Stimulated activated CD8-positive, alpha-beta memory T cell treated with anti-CD3 and anti-CD28 coated beads, Interleukin-7, amount 100 ng/mL, for 24 hours (primary cell): ENCODE measurements at regions not wholly inside any gene's neighbourhood (a gene's known extent, or its start where the extent isn't known, plus 50 kb on each side); places are given as distances from the start of the nearest gene placed in this dataset.

Experiments used
- DNase-seq: peaks from one replicate; pipeline ENCODE4 v3.0.0-alpha.2; 2020; ENCODE audit warnings: low read depth

GRCh38 chr14:97584528-97584927 is 787.3 kb downstream of the VRK1 start:
- DNase-seq, result no peak

DNA sequence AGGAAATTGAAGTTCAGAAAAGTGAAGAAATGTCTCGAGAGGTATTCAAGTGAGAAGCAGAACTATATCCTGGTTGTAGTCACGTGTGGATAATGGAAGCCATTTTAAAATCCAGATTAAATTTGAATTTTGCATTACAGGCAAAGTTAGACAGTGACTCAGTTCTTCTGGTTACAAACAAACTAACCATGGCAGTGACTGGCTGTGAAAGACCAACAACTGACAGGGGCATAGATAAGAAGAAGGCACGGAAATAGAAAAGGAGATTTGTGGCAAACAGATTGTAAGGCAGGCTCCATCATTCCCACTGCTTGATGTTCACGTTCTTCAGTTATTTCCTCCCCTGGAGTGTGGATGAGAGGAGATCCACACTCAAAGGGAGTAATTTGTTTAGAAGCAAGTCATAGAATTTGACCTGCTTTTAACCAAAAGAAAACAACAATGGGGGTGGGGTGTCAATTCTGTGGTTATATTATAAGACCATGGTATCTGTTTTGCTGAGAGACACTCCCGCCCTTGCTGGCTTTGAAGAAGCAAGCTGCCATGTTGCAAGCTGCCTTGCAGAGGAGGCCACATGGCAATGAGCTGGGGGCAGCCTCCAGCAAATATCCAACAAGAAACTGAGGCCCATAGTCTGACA is 795.3 kb downstream of the VRK1 start:
- DNase-seq, result no peak

DNA sequence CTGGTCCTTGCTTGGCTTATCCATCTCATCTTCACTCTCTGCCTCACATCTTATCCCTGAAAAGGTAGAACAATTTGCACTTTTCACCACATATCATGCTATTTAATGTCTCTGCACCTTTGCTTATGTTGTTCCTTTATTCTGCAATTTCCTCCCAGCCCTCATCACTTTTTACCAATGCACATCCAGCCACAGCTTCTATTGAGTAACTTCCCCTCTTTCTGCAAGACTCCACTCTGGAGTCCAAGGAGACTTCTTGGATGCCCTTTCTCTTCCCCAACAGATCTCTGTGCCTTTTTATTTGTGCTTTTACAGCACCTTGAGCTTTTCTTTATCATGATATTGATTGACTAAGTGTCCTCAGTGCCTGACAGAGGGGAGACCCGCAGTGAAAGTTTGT is 797.1 kb downstream of the VRK1 start:
- no peak for DNase-seq

DNA sequence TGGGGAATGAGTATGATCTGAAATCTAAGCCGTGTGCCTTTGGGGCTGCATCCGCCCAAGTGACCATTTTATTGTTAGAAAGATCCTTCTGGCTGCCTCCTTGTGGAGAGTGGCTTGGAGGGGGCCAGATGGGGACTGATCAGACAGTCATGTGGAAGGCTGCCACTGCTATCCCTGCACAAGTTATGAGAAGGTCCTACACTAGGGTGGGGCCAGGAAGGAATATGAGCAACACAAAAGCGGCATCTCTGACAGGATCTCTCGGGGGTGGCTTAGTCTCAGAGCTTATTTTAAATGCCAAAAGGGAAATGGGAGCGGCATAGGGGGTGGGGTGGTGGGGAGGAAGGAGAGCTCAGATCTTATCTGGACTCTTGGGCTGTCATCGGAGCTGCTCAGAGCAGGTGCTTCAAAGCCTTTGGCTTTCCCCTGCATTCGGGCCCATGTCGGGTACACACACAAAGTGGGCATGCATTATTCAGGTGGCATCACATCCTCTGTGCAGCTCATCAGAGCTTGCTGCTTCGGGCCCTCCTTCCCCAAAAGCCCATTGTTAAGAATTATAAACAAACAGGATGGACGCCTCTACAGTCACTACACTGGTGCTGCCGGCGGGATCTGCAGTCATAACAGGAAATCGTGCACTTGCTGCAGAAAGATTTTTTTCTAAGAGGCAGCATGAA is 805.4 kb downstream of the VRK1 start:
- no peak for DNase-seq

DNA sequence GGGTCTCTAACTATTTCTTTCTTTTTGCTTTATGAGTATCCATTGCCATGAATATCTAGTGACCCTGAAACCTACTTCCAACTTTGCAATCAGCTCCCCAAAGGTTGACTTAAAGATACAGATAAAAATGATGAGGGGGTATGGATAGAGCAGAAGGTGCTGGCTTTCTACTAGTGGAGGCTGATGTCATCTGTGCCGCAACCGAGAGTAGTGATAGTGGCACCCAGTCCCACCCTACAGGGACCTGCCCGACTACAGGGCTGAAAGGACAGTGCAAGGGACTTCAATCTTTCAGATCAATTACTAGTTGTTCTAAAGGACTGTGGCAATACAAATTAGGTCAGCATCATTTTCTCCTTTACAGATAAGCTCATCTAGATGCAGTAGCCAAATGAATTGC is 806.0 kb downstream of the VRK1 start:
- DNase-seq, result no peak

DNA sequence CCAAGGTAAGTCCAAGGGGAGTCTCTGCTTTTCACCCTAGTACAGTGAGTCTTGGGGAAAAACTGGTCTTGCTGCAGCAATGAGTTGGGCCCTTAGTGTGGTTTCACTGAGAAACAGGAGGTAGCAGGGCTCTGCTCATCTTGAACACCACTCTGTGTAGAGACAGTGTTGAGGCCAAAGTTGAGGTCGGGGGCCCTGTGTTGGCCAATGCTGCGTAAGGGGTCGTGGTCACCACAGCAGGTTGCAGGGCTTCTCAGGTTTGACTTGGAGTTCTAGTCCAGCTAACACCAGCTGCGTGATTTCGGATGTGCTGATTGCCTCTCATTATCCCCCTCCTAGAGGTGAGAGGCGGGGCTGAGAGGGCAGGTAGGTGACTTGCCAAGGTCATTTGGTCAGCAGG is 807.5 kb downstream of the VRK1 start:
- DNase-seq, result no peak

- DNase-seq, result no peak
These were observed 821.2 kb downstream of the VRK1 start for GRCh38 chr14:97618401-97618800.

DNA sequence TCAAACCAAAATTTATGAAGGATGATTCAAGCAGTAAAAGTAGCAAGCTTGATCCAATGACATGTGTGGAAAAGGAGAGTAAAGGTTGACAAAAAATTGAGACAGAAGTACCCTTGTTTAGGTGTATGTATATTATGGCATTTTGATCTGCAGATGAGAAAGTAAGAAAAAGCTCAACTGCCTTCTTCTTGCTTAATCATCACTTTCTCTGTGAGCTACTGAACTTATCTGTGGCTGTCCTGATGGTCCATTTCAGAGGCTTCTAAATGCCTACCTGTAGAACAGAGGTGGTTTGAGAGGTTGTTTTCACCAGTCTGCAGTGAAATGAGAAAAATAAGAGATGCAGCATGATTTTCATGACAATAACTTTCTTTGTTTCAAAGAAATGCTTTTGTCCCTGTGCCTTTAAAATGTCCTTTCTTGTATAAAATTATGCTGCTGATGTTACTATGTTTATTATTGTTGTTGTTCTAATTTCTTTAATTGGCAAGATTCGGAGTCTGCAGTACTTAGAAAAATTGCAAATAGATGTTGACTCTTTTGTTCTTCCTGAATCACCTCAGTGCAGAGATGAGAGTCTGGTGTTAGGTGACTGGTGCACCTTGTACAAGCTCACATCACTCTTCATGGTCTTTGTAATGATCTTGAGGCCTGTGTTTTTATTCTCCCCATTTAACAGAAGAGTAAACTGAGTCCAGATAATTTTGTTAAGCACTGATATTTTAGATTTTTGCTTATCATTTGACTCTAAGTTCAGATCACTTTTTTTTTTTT is 821.9 kb downstream of the VRK1 start:
- no peak for DNase-seq

DNA sequence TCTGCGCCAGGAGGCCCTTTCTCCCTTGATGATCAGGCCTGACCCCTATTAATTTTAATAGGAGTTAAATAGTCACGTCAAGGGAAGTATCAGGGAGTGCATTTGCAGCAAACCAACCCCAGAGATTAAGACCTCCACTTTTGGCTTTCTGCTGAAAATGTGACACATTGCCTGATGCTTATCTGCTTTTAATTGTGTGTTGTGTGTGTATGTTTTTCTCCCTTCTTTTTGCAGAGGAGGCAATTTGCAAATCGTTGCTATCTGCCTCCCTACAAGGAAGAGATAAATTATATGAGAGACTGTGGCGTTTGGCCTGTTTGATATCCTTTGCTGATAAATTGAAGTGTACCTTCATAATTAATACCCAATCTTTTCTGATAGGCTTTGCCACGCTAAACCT is 822.9 kb downstream of the VRK1 start:
- no peak for DNase-seq

DNA sequence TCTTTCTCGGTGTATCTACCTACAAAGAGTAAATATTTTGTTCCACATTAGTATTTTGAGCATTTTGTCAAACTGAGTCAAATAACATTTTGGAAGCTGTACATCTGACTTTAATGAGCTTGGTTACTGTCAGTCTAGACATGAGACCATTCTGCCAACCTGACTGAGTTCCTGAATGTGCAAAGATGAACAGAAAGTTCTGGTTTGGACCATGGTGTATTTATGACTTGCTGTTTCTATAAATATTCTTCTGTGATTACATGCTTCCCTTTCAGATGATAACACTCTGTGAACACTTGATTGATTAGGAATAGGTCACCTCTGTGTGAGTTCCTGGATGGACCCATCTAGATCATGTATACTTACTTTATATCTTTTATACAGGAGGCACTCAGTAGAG is 827.8 kb downstream of the VRK1 start:
- no peak for DNase-seq

DNA sequence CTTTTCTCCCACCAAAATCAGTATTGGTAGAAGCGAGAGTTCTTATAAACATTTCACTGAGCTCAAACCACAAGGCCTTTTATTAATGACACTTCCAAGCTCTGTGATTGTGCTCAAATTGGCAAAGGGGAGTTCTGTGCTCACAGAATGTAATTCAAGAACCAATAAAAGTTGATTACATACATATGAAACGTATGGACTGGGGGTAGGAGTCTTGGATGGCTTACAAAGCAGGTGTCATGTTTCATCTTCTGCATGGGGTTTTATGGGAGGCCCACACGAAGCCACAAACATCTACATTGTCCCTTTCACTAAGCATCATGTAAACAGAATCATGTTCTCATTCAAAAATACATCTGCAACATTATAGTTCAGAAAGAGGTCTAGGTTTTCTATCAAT is 828.3 kb downstream of the VRK1 start:
- no peak for DNase-seq

DNA sequence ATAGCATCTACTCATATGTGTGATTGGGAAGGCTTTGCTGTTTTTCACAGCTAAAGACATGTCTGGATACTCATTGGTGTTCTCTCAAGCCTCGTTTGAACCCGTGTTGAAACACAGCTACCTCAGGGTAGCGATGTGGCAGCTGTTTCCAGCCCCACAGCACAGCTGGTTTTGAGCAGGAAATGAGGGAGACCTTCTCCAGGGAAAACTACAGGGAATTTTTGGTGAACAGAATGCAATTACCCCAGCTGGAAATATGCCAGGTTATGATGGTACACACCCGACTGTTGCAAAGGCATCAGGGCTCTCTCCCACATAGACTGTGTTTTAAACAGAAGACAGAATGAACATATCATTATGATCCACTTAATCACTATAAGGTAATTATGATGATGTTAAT is 828.9 kb downstream of the VRK1 start:
- no peak for DNase-seq

DNA sequence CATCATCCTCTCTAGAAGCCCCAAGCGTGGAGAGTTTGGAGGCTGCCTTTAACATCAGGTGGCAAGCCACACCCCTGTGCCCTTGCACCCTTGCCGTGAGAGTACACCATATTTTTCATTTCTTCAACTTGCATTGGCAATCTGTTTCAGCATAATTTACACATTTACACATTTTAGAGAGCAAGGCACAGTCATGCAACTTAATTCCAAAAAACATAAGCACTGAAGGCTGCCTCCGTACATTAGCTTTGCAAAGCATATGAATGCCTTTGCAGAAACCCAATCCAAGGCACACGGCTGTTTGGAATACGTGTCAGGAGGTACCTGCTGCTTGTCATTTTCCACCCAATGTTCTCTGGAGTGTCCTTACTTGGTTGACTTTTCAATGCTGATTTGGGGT is 833.1 kb downstream of the VRK1 start:
- no peak for DNase-seq

GRCh38 chr14:97633131-97633738 is 836.1 kb downstream of the VRK1 start:
- no peak for DNase-seq

DNA sequence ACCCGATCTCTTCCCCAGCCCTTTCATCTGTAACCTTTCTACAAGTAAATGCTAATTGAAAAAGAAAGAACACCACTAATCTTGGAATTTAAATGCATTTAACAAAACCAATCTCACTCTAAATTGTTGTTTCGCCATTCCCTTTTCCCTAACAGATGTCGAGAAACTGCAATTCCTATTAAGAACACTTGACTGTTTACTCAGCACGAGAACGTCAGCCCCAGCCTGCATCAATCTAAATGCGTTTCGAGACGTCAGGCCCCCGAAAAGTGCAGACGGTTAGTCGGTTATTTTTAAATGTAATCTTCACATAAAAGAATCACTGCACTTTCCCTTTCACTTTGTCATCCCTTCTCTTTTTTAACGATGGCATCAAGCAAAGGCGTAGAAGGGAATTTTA is 837.6 kb downstream of the VRK1 start:
- DNase-seq, result no peak

DNA sequence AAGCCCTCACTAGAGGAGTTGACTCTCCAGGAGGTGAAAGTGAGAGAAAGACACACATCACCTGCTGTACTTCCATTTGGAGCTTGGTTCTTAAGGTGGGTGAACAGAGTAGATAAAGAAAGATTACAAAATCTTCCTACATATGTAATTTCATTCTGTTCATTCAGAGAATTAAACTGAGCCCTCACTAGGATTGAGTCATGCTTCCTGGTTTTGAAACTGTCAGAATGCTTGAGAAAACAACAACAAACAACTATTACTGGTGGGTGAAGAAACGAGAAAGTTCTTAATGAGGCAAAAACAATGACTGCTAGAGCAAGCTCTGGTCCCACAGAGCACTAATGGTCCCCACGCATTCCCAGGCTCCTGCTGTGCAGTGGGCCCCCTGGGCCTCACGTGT is 841.7 kb downstream of the VRK1 start:
- no peak for DNase-seq

- DNase-seq, result no peak
These were observed 842.8 kb downstream of the VRK1 start for GRCh38 chr14:97640031-97640430.

- no peak for DNase-seq
These were observed 844.6 kb downstream of the VRK1 start for GRCh38 chr14:97641827-97642226.

- DNase-seq, result no peak
These were observed 845.4 kb downstream of the VRK1 start for GRCh38 chr14:97642631-97643030.

DNA sequence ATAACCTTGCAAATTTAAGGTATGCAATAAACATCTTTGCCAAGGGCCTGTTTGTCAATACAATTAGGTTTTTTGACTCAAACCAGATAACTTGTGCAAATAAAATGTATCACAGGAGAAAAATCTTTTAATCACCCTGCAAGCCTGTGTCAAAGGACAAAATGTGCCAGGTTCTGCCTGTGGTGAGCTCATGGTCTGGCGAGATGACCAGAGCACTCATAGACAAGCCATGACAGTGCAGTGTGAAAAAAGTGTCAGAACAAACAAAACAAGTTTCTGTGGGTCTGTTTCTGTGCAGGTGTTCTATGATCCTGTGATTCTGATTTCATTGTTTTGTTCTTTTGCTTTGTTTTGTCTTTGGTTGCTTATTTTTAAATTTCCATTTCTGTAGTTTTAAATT is 847.2 kb downstream of the VRK1 start:
- no peak for DNase-seq

GRCh38 chr14:97649752-97650151 is 852.6 kb downstream of the VRK1 start:
- no peak for DNase-seq

GRCh38 chr14:97655169-97655948 is 858.2 kb downstream of the VRK1 start:
- no peak for DNase-seq
